ENCODE measurements at regions not wholly inside any gene's neighbourhood (a gene's known extent, or its start where the extent isn't known, plus 50 kb on each side); places are given as distances from the start of the nearest gene placed in this dataset.

GRCh38 chr5:96258692-96259091, 174.4 kb downstream of the PCSK1 start:
- TF ChIP-seq POLR2A (IDR thresholded peaks at IDR 0.05) (no peak), CTCF (IDR thresholded peaks at IDR 0.05) (no peak)
